ENCODE measurements at regions not wholly inside any gene's neighbourhood (a gene's known extent, or its start where the extent isn't known, plus 50 kb on each side); places are given as distances from the start of the nearest gene placed in this dataset.
"Not testable (repeated sequence)": the region's sequence is repeated elsewhere in the genome, so short reads cannot be mapped to it uniquely, and the experiment has no call there.

GRCh38 chr14:35932136-35932535 lies 106.0 kb downstream of the BRMS1L start:
- DNase-seq, result no peak

- no peak for DNase-seq
Observed at GRCh38 chr14:35931346-35931745, 105.2 kb downstream of the BRMS1L start.

GRCh38 chr14:35929186-35929585 lies 103.0 kb downstream of the BRMS1L start:
- no peak for DNase-seq

GRCh38 chr14:35927727-35928126 lies 101.6 kb downstream of the BRMS1L start:
- no peak for DNase-seq

GRCh38 chr14:35925319-35925718 lies 99.2 kb downstream of the BRMS1L start:
- DNase-seq, result no peak

- DNase-seq, result not testable (repeated sequence)
Observed at GRCh38 chr14:35922590-35922989, 96.5 kb downstream of the BRMS1L start.

GRCh38 chr14:35921745-35922144 lies 95.6 kb downstream of the BRMS1L start:
- no peak for DNase-seq
